Hepatocyte (in vitro differentiated cells): ENCODE measurements at regions not wholly inside any gene's neighbourhood (a gene's known extent, or its start where the extent isn't known, plus 50 kb on each side); places are given as distances from the start of the nearest gene placed in this dataset.

ENCODE experiments used
- DNase-seq: peaks from one replicate; pipeline ENCODE4 v3.0.0-alpha.2; 2016; ENCODE audit warnings: low spot score
- H2AFZ ChIP-seq: fragments of 200-600 bp; sonication (generic); 2 replicates; pipeline ENCODE4 v1.6.0; 2016; ENCODE audit warnings: antibody characterized with exemption, mild to moderate bottlenecking
- H3K27ac ChIP-seq: fragments of 200-600 bp; sonication (generic); 2 replicates; pipeline ENCODE4 v1.5.1; 2016; ENCODE audit warnings: mild to moderate bottlenecking
- H3K27me3 ChIP-seq: fragments of 200-600 bp; sonication (generic); 2 replicates; pipeline ENCODE4 v1.6.1; 2016
- H3K36me3 ChIP-seq: fragments of 200-600 bp; sonication (generic); replicated peaks from 2 replicates; pipeline ENCODE4 v1.5.1; 2016; ENCODE audit warnings: low read depth; ENCODE audit not compliant: insufficient read depth
- H3K4me1 ChIP-seq: fragments of 200-600 bp; sonication (generic); 2 replicates; pipeline ENCODE4 v1.5.1; 2016; ENCODE audit warnings: mild to moderate bottlenecking, moderate library complexity; ENCODE audit not compliant: insufficient read depth
- H3K4me2 ChIP-seq: fragments of 200-600 bp; sonication (generic); 2 replicates; pipeline ENCODE4 v1.6.0; 2016
- H3K4me3 ChIP-seq: fragments of 200-600 bp; sonication (generic); 2 replicates; pipeline ENCODE4 v1.5.1; 2016; ENCODE audit warnings: mild to moderate bottlenecking
- H3K79me2 ChIP-seq: fragments of 200-600 bp; sonication (generic); 2 replicates; pipeline ENCODE4 v1.6.0; 2017; ENCODE audit warnings: mild to moderate bottlenecking
- H3K9me2 ChIP-seq: fragments of 200-600 bp; sonication (generic); replicated peaks from 2 replicates; pipeline ENCODE4 v1.6.0; 2017; ENCODE audit warnings: mild to moderate bottlenecking; ENCODE audit not compliant: insufficient read depth
- H3K9me3 ChIP-seq: fragments of 200-600 bp; sonication (generic); 2 replicates; pipeline ENCODE4 v1.5.1; 2016; ENCODE audit warnings: low read depth, mild to moderate bottlenecking
- H4K20me1 ChIP-seq: fragments of 200-600 bp; sonication (generic); 2 replicates; pipeline ENCODE4 v1.6.0; 2016; ENCODE audit warnings: mild to moderate bottlenecking; ENCODE audit not compliant: insufficient read depth, poor library complexity, severe bottlenecking
- CTCF ChIP-seq: fragments of 200-600 bp; sonication (generic); IDR thresholded peaks from 2 replicates; pipeline ENCODE4 v1.5.1; 2016; ENCODE audit warnings: antibody characterized with exemption, mild to moderate bottlenecking; ENCODE audit not compliant: poor library complexity
- EZH2 ChIP-seq: fragments of 200-600 bp; sonication (generic); IDR thresholded peaks from 2 replicates; pipeline ENCODE4 v1.6.1; 2016; ENCODE audit warnings: antibody characterized with exemption, mild to moderate bottlenecking, borderline replicate concordance
- EZH2phosphoT487 ChIP-seq: fragments of 200-600 bp; sonication (generic); IDR thresholded peaks from one replicate; pipeline ENCODE4 v1.6.1; 2018; ENCODE audit warnings: antibody characterized with exemption, mild to moderate bottlenecking, low read depth, moderate library complexity; ENCODE audit not compliant: unreplicated experiment, severe bottlenecking
- WGBS: methylation state at CpG from one replicate; pipeline ENCODE4 v1.1.6; 2016; ENCODE audit warnings: low lambda C conversion rate; ENCODE audit errors: missing lambda C conversion rate; 5-methylcytosine and 5-hydroxymethylcytosine counted together

DNA sequence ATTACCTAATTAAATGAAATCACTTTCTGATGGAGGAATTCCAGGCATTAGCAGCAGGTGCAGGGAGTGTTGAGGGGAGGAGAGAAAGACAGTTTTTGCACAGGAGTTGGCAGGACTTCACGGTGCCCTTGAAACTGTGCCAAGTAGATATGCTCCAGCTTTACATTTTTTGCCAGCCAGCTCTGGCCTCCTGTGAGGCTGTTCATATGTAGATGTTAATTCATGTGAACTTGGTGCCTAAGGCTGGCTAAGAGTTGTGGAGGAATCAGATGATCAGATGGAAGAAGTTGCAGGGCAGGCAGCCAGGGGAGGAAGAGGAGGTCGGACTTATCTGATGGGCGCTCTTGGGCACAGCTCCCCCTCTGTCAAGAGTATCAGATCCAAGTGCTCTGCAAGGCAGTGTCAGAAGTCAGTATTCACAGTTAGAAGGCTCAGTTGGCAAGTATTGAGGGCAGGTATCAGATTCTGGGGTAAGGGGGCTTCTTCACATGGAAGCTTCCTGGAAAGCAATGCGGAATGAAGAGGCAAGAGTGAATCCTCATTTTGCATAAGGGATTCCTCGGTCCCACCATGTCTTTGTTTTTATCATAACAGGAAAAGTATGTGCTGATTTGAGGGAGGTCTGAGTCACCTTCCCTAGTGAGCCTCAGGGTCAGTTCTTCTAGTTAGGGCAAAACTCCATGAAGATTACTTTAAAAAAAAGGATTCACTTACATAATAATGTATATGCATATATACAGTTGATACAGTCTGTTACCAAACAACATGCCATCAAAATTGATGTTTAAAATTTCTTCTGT is 172.6 kb upstream of the UMPS start:
- Histone ChIP-seq H3K9me2 (no peaks in the 10 kb centered on the region), H3K4me2 (no peak overlapping the region), H3K27me3 (no peaks in the 10 kb centered on the region), H3K4me1 (no peaks in the 10 kb centered on the region), H3K4me3 (no peak overlapping the region), H3K79me2 (no peaks in the 10 kb centered on the region), H4K20me1 (no peaks in the 10 kb centered on the region), H3K27ac (no peak overlapping the region), H2AFZ (no peak overlapping the region), H3K9me3 (no peaks in the 10 kb centered on the region), H3K36me3 (no peaks in the 10 kb centered on the region)
- no peak for DNase-seq
- TF ChIP-seq EZH2, result no peak
- WGBS, result 68% methylated on average over 5 of the region's 5 CpGs

DNA sequence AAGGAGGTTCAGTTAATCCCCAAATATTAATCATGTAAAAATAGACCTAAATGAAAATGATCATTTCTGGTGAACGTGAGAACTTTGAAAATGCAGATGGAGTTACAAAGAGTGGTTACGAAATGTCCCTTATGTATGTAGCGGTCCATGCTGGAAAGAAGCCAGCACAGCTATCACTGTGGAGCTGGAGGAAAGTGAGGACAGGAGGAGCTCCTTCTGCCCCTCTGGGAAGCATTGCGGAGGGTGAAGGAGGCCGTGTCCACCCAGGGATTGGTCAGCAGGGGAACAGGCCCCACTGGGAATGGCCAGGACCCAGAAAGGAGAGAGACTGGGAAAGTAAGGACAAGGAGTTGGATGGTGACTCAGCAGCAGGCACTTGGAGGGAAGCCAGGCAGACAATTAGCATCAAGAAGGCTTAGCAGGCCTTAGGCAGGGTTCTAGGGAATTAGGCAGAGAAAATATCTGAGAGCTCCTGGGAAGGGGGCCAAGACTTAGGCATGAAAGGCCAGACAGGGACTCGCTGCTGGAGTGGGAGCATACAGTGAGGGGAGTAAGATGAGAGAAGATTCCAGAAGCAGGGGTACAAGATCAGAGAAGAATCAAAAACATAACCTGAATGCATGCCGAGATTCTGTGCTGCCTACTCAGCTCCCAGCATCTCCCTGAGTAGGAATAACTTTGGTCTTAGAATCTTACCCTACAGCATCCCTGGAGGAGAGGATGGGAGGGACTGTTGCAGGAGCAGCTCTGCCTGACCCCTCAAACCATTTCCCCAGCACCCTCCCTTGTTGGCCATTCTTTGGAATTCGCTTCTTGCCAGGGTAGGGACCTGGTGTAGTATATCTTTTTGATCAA is 171.0 kb upstream of the UMPS start:
- Histone ChIP-seq H4K20me1 (no peaks in the 10 kb centered on the region), H3K27ac (no peak overlapping the region), H3K4me3 (no peak overlapping the region), H3K27me3 (no peaks in the 10 kb centered on the region), H3K9me2 (no peaks in the 10 kb centered on the region), H3K4me2 (peak overlapping the region; percentile 10), H3K36me3 (no peaks in the 10 kb centered on the region), H2AFZ (no peak overlapping the region), H3K4me1 (no peaks in the 10 kb centered on the region), H3K9me3 (no peaks in the 10 kb centered on the region), H3K79me2 (no peaks in the 10 kb centered on the region)
- no peak for TF ChIP-seq EZH2phosphoT487
- no peak for TF ChIP-seq EZH2
- TF ChIP-seq CTCF, result no peak
- whole genome bisulfite sequencing, result 68% methylated on average over 8 of the region's 8 CpGs
- DNase-seq, result peak; percentile 82

- H3K79me2 ChIP-seq, result no peaks in the 10 kb centered on the region
- peak overlapping the region; percentile 10 for H3K4me2 ChIP-seq
- no peak overlapping the region for H3K4me3 ChIP-seq
- H3K9me3 ChIP-seq, result no peaks in the 10 kb centered on the region
- no peaks in the 10 kb centered on the region for H3K9me2 ChIP-seq
- peak; percentile 91 for DNase-seq
- no peaks in the 10 kb centered on the region for H4K20me1 ChIP-seq
- H3K4me1 ChIP-seq, result no peaks in the 10 kb centered on the region
- WGBS, result 24% methylated on average over 9 of the region's 9 CpGs
- no peak overlapping the region for H2AFZ ChIP-seq
- no peaks in the 10 kb centered on the region for H3K36me3 ChIP-seq
- H3K27me3 ChIP-seq, result no peaks in the 10 kb centered on the region
- TF ChIP-seq CTCF (peak; percentile 84), EZH2 (no peak)
- no peak overlapping the region for H3K27ac ChIP-seq
These were observed 170.2 kb upstream of the UMPS start for GRCh38 chr3:124559846-124560574.
